ENCODE measurements at regions not wholly inside any gene's neighbourhood (a gene's known extent, or its start where the extent isn't known, plus 50 kb on each side); places are given as distances from the start of the nearest gene placed in this dataset.

GRCh38 chrX:17206584-17206983, 168.4 kb upstream of the NHS start:
- no peak for DNase-seq (ENCODE audit: low read depth)
- no peak for TF ChIP-seq CTCF (conservative IDR thresholded peaks at IDR 0.05; ENCODE audit: low read depth, low read length)
- H3K4me3 ChIP-seq (ENCODE audit: low read depth, low read length): no peak overlapping the region

- no peak overlapping the region for H3K4me3 ChIP-seq (ENCODE audit: low read depth, low read length)
- DNase-seq (ENCODE audit: low read depth): no peak
- TF ChIP-seq CTCF (conservative IDR thresholded peaks at IDR 0.05; ENCODE audit: low read depth, low read length): no peak
Observed at GRCh38 chrX:17214962-17215361, 160.0 kb upstream of the NHS start.

DNA sequence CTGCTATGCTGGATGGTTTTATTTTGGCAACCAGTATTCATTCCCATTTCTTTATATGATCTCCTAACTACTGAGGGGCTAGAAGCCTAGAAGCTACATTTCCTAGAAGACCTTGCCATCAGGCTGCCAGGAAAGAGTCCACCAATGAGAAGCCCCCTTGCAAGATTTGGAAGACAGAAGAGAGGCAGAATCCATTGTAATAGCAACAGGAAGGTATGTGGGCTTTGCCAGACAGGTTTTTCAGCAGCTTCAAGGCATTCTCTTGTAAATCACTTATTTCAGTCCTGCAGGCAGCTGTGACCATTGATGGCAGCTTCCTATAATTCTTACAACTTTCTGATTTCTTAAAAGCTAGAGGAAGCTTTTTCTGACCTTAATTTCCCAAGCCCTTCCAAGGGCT, 148.3 kb upstream of the NHS start:
- no peak for DNase-seq (ENCODE audit: low read depth)
- TF ChIP-seq CTCF (conservative IDR thresholded peaks at IDR 0.05; ENCODE audit: low read depth, low read length): no peak
- H3K4me3 ChIP-seq (ENCODE audit: low read depth, low read length): no peak overlapping the region

- TF ChIP-seq CTCF (conservative IDR thresholded peaks at IDR 0.05; ENCODE audit: low read depth, low read length): no peak
- DNase-seq (ENCODE audit: low read depth): no peak
- no peak overlapping the region for H3K4me3 ChIP-seq (ENCODE audit: low read depth, low read length)
Observed at GRCh38 chrX:17237146-17237545, 137.9 kb upstream of the NHS start.

DNA sequence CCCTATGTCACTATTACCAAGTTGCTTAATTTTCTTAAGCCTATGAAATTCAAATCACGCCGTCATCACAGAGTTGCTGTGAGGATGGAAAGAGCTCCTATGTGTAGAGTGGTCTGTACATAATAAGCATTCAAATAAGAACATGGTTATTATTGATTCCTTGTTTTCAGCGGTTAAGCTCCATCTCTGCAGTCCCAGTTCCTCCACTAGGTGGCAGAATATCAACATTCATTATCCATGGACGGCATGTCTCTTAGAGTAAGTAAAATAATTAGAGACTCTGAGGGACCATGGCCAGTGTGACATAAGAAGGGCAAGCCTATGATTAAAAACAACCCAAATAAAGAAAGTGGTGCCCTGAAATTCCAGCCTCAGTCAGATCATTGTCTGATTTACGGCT, 132.5 kb upstream of the NHS start:
- no peak overlapping the region for H3K4me3 ChIP-seq (ENCODE audit: low read depth, low read length)
- DNase-seq (ENCODE audit: low read depth): peak; percentile 7
- peak; percentile 62 for TF ChIP-seq CTCF (conservative IDR thresholded peaks at IDR 0.05; ENCODE audit: low read depth, low read length)

- no peak overlapping the region for H3K4me3 ChIP-seq (ENCODE audit: low read depth, low read length)
- no peak for DNase-seq (ENCODE audit: low read depth)
- TF ChIP-seq CTCF (conservative IDR thresholded peaks at IDR 0.05; ENCODE audit: low read depth, low read length): no peak
Observed at GRCh38 chrX:17247144-17247543, 127.9 kb upstream of the NHS start.

- no peak overlapping the region for H3K4me3 ChIP-seq (ENCODE audit: low read depth, low read length)
- DNase-seq (ENCODE audit: low read depth): no peak
- no peak for TF ChIP-seq CTCF (conservative IDR thresholded peaks at IDR 0.05; ENCODE audit: low read depth, low read length)
Observed at GRCh38 chrX:17262123-17262522, 112.9 kb upstream of the NHS start.
